IPS-18c (cell line): ENCODE measurements at regions not wholly inside any gene's neighbourhood (a gene's known extent, or its start where the extent isn't known, plus 50 kb on each side); places are given as distances from the start of the nearest gene placed in this dataset.
"Not testable (repeated sequence)": the region's sequence is repeated elsewhere in the genome, so short reads cannot be mapped to it uniquely, and the experiment has no call there.

Experiments
- H3K4me3 ChIP-seq: 2 replicates; pipeline ENCODE4 v1.7.0; 2013; ENCODE audit warnings: low read depth, mild to moderate bottlenecking, low read length, moderate library complexity; ENCODE audit not compliant: insufficient read depth
- H3K9me3 ChIP-seq: one replicate; pipeline ENCODE4 v1.6.1; 2013; ENCODE audit warnings: mild to moderate bottlenecking, low read length, moderate library complexity; ENCODE audit not compliant: control insufficient read depth, insufficient read depth

DNA sequence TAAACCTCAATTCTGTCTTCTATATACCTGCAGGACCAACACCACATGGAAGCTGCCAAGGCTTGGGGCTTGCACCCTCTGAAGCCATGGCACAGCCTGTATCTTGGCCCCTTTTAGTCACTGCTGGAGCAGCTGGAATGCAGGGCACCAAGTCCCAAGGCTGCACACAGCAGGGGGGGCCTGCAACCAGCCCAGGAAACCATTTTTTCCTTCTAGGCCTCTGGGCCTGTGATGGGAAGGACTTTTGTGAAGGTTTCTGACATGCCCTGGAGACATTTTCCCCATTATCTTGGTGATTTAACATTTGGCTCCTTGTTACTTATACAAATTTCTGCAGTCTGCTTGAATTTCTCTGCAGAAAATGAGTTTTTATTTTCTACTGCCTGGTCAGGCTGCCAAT lies 123.2 kb upstream of the PCGF5 start:
- Histone ChIP-seq H3K9me3 (peaks cover 19% of the 10 kb centered on the region), H3K4me3 (no peak overlapping the region)

- not testable (repeated sequence) for H3K4me3 ChIP-seq
- peaks cover 17% of the 10 kb centered on the region for H3K9me3 ChIP-seq
These were observed 122.4 kb upstream of the PCGF5 start for GRCh38 chr10:91098021-91098420.

GRCh38 chr10:91103384-91104192 lies 116.9 kb upstream of the PCGF5 start:
- Histone ChIP-seq H3K4me3 (no peak overlapping the region), H3K9me3 (peaks cover under 1% of the 10 kb centered on the region)

DNA sequence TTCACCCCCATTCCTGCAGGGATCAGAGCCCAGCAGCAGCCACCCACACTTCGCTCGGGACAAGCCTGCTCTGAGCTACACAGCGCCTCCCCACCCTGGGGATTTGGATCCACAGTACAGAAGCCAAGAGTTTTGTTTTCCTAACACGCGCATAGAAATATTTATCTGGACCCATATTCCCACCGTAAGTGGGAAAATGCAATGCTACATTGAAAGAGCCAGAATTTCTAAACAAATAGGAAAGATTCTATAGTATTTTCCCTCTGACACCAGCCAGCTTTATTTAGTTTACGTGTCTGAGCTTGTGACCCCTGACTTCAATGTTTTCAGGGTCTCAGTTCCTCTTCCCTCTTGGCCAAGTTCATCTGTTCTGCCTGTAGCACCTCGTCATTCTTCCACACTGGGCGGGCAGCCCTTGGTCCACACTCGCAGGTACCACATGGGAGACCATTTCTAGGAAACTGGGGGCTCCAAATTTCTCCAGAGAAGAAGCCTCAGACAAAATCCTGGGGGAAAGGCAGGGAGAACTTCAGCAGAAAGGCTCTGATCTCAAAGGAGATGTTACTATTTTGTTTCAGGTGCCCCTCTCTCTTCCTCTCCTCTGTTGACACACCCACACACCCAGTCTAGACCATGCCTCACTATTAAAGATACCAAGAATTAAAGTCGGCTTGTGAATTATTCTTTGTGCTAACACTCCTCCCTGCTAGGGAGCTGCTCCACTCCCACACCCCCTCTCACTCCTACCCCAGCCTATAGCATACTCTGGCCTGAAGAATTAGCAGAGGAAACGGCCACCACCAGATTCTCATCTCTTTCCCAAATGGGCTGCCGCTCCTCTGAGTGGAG lies 116.0 kb upstream of the PCGF5 start:
- no peaks in the 10 kb centered on the region for H3K9me3 ChIP-seq
- H3K4me3 ChIP-seq = no peak overlapping the region

DNA sequence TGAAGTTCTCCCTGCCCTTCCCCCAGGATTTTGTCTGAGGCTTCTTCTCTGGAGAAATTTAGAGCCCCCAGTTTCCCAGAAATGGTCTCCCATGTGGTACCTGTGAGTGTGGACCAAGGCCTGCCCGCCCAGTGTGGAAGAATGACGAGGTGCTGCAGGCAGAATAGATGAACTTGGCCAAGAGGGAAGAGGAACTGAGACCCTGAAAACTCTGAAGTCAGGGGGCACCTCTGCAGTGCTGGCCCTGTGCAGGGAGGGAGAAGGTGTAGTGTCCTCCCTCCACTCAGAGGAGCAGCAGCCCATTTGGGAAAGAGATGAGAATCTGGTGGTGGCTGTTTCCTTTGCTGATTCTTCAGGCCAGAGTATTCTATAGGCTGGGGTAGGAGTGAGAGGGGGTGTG lies 115.2 kb upstream of the PCGF5 start:
- no peaks in the 10 kb centered on the region for H3K9me3 ChIP-seq

GRCh38 chr10:91108820-91109219 lies 111.6 kb upstream of the PCGF5 start:
- H3K4me3 ChIP-seq = no peak overlapping the region
- no peaks in the 10 kb centered on the region for H3K9me3 ChIP-seq

More for the DNA sequence above, 115.2 kb upstream of the PCGF5 start:
- H3K4me3 ChIP-seq = no peak overlapping the region

DNA sequence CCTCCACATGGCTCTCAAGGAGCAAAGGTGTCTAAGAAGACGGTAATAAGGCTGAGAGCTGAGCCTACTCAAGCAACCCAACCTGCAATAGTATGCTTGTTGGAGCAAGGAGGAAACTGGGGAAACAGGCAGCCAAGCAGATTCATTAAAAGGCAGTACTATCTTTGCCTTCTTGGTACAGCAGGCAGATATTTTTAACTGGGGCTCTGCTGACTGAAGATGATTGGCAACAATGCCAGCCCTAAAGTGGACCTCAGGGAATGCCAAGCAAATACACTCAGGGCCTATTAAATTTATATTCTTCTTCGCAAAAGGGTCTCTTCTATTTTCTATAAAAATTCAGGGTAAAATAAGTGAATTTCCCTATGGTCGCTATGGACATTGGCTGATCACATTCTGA lies 109.4 kb upstream of the PCGF5 start:
- H3K4me3 ChIP-seq = no peak overlapping the region
- no peaks in the 10 kb centered on the region for H3K9me3 ChIP-seq

- Histone ChIP-seq H3K4me3 (no peak overlapping the region), H3K9me3 (no peaks in the 10 kb centered on the region)
These were observed 104.7 kb upstream of the PCGF5 start for GRCh38 chr10:91115618-91116390.

- Histone ChIP-seq H3K9me3 (no peaks in the 10 kb centered on the region), H3K4me3 (no peak overlapping the region)
These were observed 103.0 kb upstream of the PCGF5 start for GRCh38 chr10:91117505-91117904.

DNA sequence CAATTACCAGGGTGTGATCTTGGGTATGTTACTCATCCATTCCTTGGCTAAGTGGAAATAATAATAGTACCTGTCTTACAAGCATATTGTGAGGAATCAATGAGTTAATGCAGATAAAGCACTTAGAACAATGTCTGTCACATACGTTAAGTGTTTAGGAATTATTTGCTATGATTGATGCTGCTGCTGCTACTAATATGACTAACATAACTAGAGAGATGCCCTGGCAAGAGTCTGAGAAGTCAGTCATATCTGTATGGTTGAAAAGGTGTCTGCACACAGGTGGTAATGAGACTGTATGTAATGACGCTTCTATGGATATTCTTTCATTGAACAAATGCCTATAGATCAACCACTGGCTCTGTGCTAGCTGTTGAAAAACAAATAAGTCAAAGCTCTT lies 100.1 kb upstream of the PCGF5 start:
- Histone ChIP-seq H3K9me3 (no peaks in the 10 kb centered on the region), H3K4me3 (no peak overlapping the region)

GRCh38 chr10:91123261-91123660 lies 97.2 kb upstream of the PCGF5 start:
- Histone ChIP-seq H3K9me3 (no peaks in the 10 kb centered on the region), H3K4me3 (no peak overlapping the region)

DNA sequence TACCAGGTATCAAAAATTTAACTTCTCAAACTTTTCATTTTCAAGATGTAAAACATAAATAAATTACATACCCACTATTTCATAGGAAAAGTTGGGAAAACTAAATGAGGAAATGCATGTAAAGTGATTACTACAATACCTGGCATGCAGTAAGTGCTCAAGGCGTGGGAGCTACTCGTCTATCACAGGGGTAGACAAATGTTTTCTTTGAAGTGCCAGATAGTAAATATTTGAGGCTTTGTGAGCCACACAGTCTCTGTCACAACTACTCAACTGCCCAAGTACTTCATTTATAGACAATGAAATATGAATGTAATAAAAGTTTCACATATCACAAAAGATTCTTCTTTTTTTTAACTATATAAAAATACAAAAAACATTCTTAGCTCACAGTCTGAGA lies 96.4 kb upstream of the PCGF5 start:
- Histone ChIP-seq H3K9me3 (no peaks in the 10 kb centered on the region), H3K4me3 (no peak overlapping the region)

GRCh38 chr10:91126471-91126870 lies 94.0 kb upstream of the PCGF5 start:
- no peak overlapping the region for H3K4me3 ChIP-seq
- no peaks in the 10 kb centered on the region for H3K9me3 ChIP-seq

- no peak overlapping the region for H3K4me3 ChIP-seq
- H3K9me3 ChIP-seq = no peaks in the 10 kb centered on the region
These were observed 93.0 kb upstream of the PCGF5 start for GRCh38 chr10:91127341-91128082.

DNA sequence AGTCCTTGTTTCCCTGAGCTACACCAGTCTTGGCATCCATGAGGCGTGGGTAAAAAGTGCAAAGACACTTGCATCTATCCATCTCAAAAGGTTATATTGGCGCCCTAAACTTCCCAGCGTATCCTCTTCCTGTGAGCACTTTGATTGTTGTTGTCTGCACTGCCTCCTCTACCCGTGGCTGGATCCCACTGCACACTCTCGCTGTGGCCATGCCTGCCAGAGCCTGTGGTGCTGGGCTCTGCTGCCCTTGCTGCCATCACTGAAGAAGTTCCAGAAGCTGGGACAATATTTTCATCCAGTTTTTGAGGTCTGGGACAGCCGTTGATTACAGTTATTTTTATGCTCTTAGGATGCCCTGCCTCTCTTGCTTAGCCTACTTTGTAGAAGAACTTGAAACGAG lies 85.3 kb upstream of the PCGF5 start:
- no peak overlapping the region for H3K4me3 ChIP-seq
- H3K9me3 ChIP-seq = no peaks in the 10 kb centered on the region

DNA sequence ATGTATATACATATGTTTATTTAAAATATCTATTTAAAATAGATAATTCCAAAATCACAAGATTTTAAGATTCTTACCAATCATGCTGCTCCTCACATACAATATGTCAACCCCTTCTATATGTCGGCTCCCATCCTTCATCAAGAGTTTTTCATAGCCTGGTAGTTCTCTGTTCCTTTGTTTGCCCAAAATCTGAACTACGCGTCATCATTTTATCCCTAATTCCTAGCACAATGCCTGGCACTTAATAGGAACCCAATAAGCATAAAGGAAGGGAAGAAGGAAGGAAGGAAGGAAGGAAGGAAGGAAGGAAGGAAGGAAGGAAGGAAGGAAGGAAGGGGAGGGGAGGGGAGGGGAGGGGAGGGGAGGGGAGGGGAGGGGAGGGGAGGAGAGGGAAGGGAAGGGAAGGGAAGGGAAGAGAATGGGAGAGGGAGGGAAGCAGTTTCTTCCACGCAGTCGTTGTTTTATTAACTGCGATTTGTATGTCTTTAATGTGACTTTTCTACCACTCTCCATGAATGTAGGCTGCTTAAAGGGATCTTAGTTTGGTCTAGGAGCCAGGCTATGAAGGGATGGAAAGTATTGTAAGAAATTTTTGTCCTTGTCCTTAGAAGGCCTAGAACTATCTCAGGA lies 83.3 kb upstream of the PCGF5 start:
- H3K4me3 ChIP-seq = no peak overlapping the region
- no peaks in the 10 kb centered on the region for H3K9me3 ChIP-seq

DNA sequence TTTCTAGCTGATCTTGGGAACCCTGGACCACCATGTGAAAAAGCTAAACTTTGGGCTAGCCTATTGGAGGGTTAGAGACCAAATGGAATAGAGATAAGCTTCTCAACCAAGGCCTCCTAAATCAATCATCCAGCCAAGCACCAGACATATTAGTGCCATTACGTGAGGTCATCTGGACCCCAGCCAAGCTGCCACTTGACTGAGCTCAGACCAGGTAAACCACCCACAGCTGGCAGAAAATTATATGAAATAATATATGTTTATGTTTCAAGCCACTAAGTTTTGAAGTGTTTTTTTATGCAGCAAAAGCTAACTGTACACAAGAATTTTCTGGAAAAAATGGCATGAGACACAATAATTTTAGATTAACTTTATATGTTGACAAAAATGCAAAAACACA lies 82.6 kb upstream of the PCGF5 start:
- Histone ChIP-seq H3K4me3 (no peak overlapping the region), H3K9me3 (no peaks in the 10 kb centered on the region)
